PFSK-1 (cell line): ENCODE measurements at regions not wholly inside any gene's neighbourhood (a gene's known extent, or its start where the extent isn't known, plus 50 kb on each side); places are given as distances from the start of the nearest gene placed in this dataset.

Experiments used
- FOXP2 ChIP-seq: optimal IDR thresholded peaks from 2 replicates; pipeline ENCODE3; 2011; ENCODE audit warnings: borderline replicate concordance, control low read depth, inconsistent platforms; ENCODE audit not compliant: insufficient read depth; ENCODE audit errors: extremely low read length, extremely low read depth
- POLR2AphosphoS5 ChIP-seq: IDR thresholded peaks from 2 replicates; pipeline ENCODE4 v1.6.1; 2012; ENCODE audit warnings: low read depth, mild to moderate bottlenecking, control low read depth, low read length, moderate library complexity
- REST ChIP-seq, 2 experiments: IDR thresholded peaks; 2 replicates each; pipeline versions ENCODE4 v1.6.1 to v1.8.0; 2011 to 2012; ENCODE audit warnings: low read depth in 2 of 2, low read length in 2 of 2, control low read depth in 1 of 2, inconsistent platforms in 1 of 2, mild to moderate bottlenecking in 1 of 2, moderate library complexity in 1 of 2; ENCODE audit not compliant: insufficient read depth in 1 of 2
- SIN3A ChIP-seq: IDR thresholded peaks from 2 replicates; pipeline ENCODE4 v1.6.1; 2012; ENCODE audit warnings: mild to moderate bottlenecking, low read length, moderate library complexity, borderline replicate concordance; ENCODE audit not compliant: insufficient read depth
- TAF1 ChIP-seq: IDR thresholded peaks from 2 replicates; pipeline ENCODE4 v1.6.1; 2012; ENCODE audit warnings: low read length, control low read depth, borderline replicate concordance; ENCODE audit not compliant: insufficient read depth

GRCh38 chr4:120316416-120316815 lies 249.8 kb upstream of the MAD2L1 start:
- TF ChIP-seq POLR2AphosphoS5 (no peak), TAF1 (no peak), FOXP2 (no peak), REST (IDR thresholded peaks at IDR 0.05; ENCODE audit: insufficient read depth in 1 of 2, low read depth in 2 of 2, low read length in 2 of 2) (no peak), SIN3A (no peak)

GRCh38 chr4:120314969-120315368 lies 248.3 kb upstream of the MAD2L1 start:
- TF ChIP-seq FOXP2 (no peak), POLR2AphosphoS5 (no peak), TAF1 (no peak), SIN3A (no peak), REST (IDR thresholded peaks at IDR 0.05; ENCODE audit: insufficient read depth in 1 of 2, low read depth in 2 of 2, low read length in 2 of 2) (no peak)

GRCh38 chr4:120304801-120305200 lies 238.2 kb upstream of the MAD2L1 start:
- TF ChIP-seq FOXP2 = no peak
- TF ChIP-seq REST (IDR thresholded peaks at IDR 0.05; ENCODE audit: insufficient read depth in 1 of 2, low read depth in 2 of 2, low read length in 2 of 2) = no peak
- TF ChIP-seq POLR2AphosphoS5 = no peak
- no peak for TF ChIP-seq TAF1
- no peak for TF ChIP-seq SIN3A

- no peak for TF ChIP-seq FOXP2
- TF ChIP-seq REST (IDR thresholded peaks at IDR 0.05; ENCODE audit: insufficient read depth in 1 of 2, low read depth in 2 of 2, low read length in 2 of 2) = no peak
- TF ChIP-seq SIN3A = no peak
- no peak for TF ChIP-seq POLR2AphosphoS5
- TF ChIP-seq TAF1 = no peak
These were observed 233.0 kb upstream of the MAD2L1 start for GRCh38 chr4:120299631-120300030.

GRCh38 chr4:120293341-120293740 lies 226.7 kb upstream of the MAD2L1 start:
- TF ChIP-seq FOXP2 (no peak), POLR2AphosphoS5 (no peak), REST (IDR thresholded peaks at IDR 0.05; ENCODE audit: insufficient read depth in 1 of 2, low read depth in 2 of 2, low read length in 2 of 2) (no peak), TAF1 (no peak), SIN3A (no peak)
